ENCODE measurements at regions not wholly inside any gene's neighbourhood (a gene's known extent, or its start where the extent isn't known, plus 50 kb on each side); places are given as distances from the start of the nearest gene placed in this dataset.

DNA sequence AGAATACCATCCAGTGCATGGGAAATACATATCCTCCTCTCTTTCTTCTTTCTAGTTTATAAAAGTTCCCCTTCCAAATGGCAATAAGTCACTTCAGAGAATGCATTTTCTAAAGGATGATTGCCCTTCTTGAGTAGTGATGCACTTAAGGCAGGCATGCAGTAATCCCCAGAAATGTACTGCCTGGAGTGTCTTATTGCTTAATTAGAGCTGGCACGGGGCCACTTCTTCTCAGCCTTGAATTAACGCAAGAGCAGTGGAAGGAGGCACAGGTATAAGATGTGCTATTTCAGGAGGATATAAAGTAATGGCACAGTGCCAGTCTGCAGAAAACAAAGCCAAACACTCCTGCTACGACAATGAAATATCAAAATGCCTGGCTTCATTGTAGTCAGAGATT is 371.4 kb upstream of the FAM241A start:
- Histone ChIP-seq H3K36me3 (ENCODE audit: low read length) (no peaks in the 10 kb centered on the region), H3K9me3 (ENCODE audit: insufficient read depth, low read length) (no peaks in the 10 kb centered on the region), H3K9me2 (replicated peaks; ENCODE audit: insufficient read depth, low read length) (no peaks in the 10 kb centered on the region), H4K20me1 (ENCODE audit: low read depth, low read length) (no peaks in the 10 kb centered on the region), H3F3A (ENCODE audit: insufficient read depth) (no peaks in the 10 kb centered on the region), H3K79me2 (ENCODE audit: insufficient read depth, low read length) (no peaks in the 10 kb centered on the region), H3K9ac (ENCODE audit: low read length) (no peak overlapping the region), H2AFZ (ENCODE audit: low read depth, low read length, severe bottlenecking) (no peak overlapping the region), H3K4me3 (ENCODE audit: insufficient read depth, low read length, poor library complexity, severe bottlenecking) (no peak overlapping the region), H3K27ac (ENCODE audit: low read depth, low read length) (no peak overlapping the region), H3K27me3 (ENCODE audit: low read length) (no peaks in the 10 kb centered on the region), H3K4me2 (ENCODE audit: low read depth, low read length, poor library complexity, severe bottlenecking) (no peak overlapping the region)
- TF ChIP-seq, protein P1, sequence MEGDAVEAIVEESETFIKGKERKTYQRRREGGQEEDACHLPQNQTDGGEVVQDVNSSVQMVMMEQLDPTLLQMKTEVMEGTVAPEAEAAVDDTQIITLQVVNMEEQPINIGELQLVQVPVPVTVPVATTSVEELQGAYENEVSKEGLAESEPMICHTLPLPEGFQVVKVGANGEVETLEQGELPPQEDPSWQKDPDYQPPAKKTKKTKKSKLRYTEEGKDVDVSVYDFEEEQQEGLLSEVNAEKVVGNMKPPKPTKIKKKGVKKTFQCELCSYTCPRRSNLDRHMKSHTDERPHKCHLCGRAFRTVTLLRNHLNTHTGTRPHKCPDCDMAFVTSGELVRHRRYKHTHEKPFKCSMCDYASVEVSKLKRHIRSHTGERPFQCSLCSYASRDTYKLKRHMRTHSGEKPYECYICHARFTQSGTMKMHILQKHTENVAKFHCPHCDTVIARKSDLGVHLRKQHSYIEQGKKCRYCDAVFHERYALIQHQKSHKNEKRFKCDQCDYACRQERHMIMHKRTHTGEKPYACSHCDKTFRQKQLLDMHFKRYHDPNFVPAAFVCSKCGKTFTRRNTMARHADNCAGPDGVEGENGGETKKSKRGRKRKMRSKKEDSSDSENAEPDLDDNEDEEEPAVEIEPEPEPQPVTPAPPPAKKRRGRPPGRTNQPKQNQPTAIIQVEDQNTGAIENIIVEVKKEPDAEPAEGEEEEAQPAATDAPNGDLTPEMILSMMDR (IDR thresholded peaks at IDR 0.05; ENCODE audit: insufficient read depth, low read length, poor library complexity, severe bottlenecking), result no peak
- TF ChIP-seq EZH2phosphoT487 (conservative IDR thresholded peaks at IDR 0.05; ENCODE audit: low read length), result no peak

GRCh38 chr4:111775556-111776297 is 369.5 kb upstream of the FAM241A start:
- H3K4me3 ChIP-seq (ENCODE audit: insufficient read depth, low read length, poor library complexity, severe bottlenecking), result no peak overlapping the region
- H4K20me1 ChIP-seq (ENCODE audit: low read depth, low read length), result no peaks in the 10 kb centered on the region
- H3F3A ChIP-seq (ENCODE audit: insufficient read depth), result no peaks in the 10 kb centered on the region
- no peak overlapping the region for H3K27ac ChIP-seq (ENCODE audit: low read depth, low read length)
- H3K27me3 ChIP-seq (ENCODE audit: low read length), result no peaks in the 10 kb centered on the region
- no peak overlapping the region for H3K9ac ChIP-seq (ENCODE audit: low read length)
- H3K9me2 ChIP-seq (replicated peaks; ENCODE audit: insufficient read depth, low read length), result no peaks in the 10 kb centered on the region
- no peak overlapping the region for H3K4me2 ChIP-seq (ENCODE audit: low read depth, low read length, poor library complexity, severe bottlenecking)
- no peak overlapping the region for H2AFZ ChIP-seq (ENCODE audit: low read depth, low read length, severe bottlenecking)
- H3K36me3 ChIP-seq (ENCODE audit: low read length), result no peaks in the 10 kb centered on the region
- no peaks in the 10 kb centered on the region for H3K79me2 ChIP-seq (ENCODE audit: insufficient read depth, low read length)
- no peak for TF ChIP-seq EZH2phosphoT487 (conservative IDR thresholded peaks at IDR 0.05; ENCODE audit: low read length)
- TF ChIP-seq, protein P1 (IDR thresholded peaks at IDR 0.05; ENCODE audit: insufficient read depth, low read length, poor library complexity, severe bottlenecking), result no peak
- no peaks in the 10 kb centered on the region for H3K9me3 ChIP-seq (ENCODE audit: insufficient read depth, low read length)

DNA sequence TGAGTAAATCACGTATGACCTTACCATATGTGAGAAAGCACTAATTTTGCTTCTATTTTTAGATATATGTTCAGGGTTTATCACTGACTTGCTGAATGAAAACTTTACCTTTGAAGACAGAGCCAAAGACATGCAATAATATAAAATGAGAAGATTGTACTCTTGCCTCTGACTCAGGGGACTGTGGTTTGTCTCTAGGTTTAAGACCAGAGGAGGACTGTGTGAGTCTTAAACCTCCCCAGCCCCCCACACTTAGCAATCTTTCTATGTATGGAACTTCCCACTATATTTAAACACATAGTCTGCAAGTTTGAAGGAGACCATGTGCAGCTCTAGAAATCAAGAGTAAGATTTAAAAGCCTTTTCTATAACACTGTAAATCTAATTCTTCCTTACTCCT is 368.7 kb upstream of the FAM241A start:
- Histone ChIP-seq H3K36me3 (ENCODE audit: low read length) (no peaks in the 10 kb centered on the region), H2AFZ (ENCODE audit: low read depth, low read length, severe bottlenecking) (no peak overlapping the region), H3K9me2 (replicated peaks; ENCODE audit: insufficient read depth, low read length) (no peaks in the 10 kb centered on the region), H3K27me3 (ENCODE audit: low read length) (no peaks in the 10 kb centered on the region), H3K9me3 (ENCODE audit: insufficient read depth, low read length) (no peaks in the 10 kb centered on the region), H3K4me2 (ENCODE audit: low read depth, low read length, poor library complexity, severe bottlenecking) (no peak overlapping the region), H3K4me3 (ENCODE audit: insufficient read depth, low read length, poor library complexity, severe bottlenecking) (no peak overlapping the region), H3F3A (ENCODE audit: insufficient read depth) (no peaks in the 10 kb centered on the region), H3K79me2 (ENCODE audit: insufficient read depth, low read length) (no peaks in the 10 kb centered on the region), H3K9ac (ENCODE audit: low read length) (no peak overlapping the region), H3K27ac (ENCODE audit: low read depth, low read length) (no peak overlapping the region), H4K20me1 (ENCODE audit: low read depth, low read length) (no peaks in the 10 kb centered on the region)
- TF ChIP-seq, protein P1 (IDR thresholded peaks at IDR 0.05; ENCODE audit: insufficient read depth, low read length, poor library complexity, severe bottlenecking), result no peak
- TF ChIP-seq EZH2phosphoT487 (conservative IDR thresholded peaks at IDR 0.05; ENCODE audit: low read length), result no peak
